T1000 (cell line): ENCODE measurements at regions not wholly inside any gene's neighbourhood (a gene's known extent, or its start where the extent isn't known, plus 50 kb on each side); places are given as distances from the start of the nearest gene placed in this dataset.

ENCODE experiments used
- DNase-seq: peaks from one replicate; lab custom pipeline; 2025; ENCODE audit warnings: mixed read lengths; lab: John Stamatoyannopoulos, UW

DNA sequence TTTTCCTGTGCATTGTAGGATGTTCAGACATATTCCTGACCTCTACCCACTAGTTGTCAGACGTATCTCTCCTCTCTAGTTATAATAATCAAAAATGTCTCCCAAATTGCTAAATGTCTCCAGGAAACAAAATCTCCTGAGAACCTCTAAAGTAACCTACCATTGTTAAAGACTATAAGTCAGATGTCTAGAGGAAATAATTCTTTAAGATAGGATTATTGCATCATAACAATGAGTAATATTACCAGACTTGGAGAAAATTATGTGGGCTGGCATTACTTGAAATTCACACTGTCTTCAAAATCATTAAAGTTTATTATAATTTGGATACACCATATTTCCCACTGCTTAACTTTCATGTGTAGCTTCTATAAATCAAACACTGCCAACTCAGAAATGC, 643.0 kb upstream of the ADGRL2 start:
- no peak for DNase-seq

- DNase-seq = no peak
Measured at GRCh38 chr1:81156887-81157286, 643.8 kb upstream of the ADGRL2 start.

DNA sequence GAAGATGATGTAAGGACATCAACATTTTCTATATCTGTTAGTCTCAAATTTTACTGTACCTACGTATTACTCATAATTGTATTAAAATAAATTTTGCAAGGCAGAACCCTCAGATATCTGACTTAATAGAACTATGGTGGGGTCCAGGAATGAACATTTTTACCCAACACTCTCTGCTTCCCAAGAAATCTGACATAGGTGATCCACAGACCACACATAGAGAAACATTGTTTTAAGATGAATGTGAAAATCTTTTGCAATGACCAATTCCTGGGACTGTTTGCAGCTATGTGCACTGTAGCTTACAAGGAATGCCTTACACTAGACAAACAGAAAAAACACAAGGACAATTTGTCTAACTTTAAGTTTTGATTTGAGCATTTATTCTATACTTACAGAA, 645.6 kb upstream of the ADGRL2 start:
- DNase-seq = no peak

- no peak for DNase-seq
Measured at GRCh38 chr1:81151206-81151605, 649.5 kb upstream of the ADGRL2 start.

DNA sequence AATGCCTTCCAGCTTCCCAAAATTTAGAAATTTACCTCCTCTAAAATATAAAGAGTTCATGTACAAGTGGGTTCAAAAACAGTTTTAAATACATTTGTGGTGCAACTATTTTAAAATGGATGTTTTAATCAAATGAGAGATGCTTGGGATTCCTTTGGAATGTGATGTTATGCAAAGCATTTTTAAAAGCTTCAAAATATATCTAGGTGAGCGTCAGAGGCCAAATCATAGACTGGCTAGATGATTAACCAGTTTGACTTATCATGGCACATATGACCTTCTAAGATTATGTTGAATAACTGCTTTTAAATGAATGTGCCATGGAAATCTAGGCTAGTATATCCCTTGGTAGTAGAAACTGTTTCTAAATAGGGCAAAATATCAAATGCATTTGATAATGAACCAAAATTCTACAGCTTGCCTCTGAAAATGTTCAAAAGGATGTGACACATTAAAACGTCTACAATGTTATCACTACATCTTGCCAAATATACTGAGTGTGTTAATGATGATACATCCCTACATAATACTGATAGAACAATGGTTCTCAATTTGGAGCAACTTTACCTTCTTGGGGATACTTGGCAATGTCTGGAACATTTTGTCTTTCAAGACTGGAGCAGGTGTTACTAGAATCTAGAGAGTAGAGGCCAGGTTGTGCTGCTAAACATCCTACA, 650.9 kb upstream of the ADGRL2 start:
- no peak for DNase-seq

DNA sequence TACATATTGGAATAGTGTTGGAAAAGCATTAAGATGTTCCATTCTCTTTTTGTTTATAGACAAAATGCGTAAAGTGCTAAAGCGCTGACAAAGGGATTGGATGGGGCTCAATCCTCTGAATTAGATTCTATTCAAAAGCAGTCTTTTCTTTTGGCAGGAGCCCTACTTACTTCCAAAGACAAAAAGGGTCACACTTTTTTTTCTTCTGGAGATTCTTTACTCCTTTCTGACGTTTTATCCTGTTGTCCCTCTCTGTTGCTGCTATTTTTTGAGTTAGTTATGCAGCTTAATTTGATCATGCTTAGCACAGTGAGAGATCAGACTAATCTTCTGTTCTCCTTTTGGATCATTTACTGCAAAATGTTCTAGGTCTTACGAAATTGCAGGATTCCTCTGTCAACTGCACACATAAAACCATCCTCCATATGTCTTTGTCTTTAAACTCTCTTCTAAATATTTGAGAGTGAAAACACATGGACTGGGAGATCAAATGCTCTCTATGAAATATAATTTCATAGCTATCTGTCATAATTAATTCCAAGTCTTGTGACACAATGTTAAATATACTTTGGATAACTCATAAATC, 656.4 kb upstream of the ADGRL2 start:
- DNase-seq = no peak

GRCh38 chr1:81142099-81142826, 658.5 kb upstream of the ADGRL2 start:
- no peak for DNase-seq

- DNase-seq = no peak
Measured at GRCh38 chr1:81135524-81135923, 665.2 kb upstream of the ADGRL2 start.

- no peak for DNase-seq
Measured at GRCh38 chr1:81129776-81130175, 671.0 kb upstream of the ADGRL2 start.

GRCh38 chr1:81129366-81129765, 671.4 kb upstream of the ADGRL2 start:
- no peak for DNase-seq

DNA sequence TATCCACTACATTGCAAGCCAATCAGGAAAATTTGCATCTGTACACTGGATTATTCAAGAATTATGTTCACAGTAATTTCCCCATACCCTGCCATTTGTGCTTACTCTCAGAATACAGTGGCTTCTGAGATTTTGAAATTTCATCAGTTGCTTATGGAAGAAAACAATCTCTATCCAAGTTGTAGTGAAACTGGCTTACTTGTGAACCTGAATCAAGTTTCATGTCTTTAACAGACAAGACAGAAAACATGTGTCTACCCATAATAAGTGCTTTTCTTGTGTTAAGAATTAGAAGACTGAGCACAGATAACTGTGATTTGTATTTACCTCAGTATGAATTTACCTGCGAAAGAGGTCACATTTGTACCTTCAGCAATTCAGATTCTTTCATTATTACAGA, 672.7 kb upstream of the ADGRL2 start:
- no peak for DNase-seq

- no peak for DNase-seq
Measured at GRCh38 chr1:81126989-81127581, 673.6 kb upstream of the ADGRL2 start.

GRCh38 chr1:81125672-81126071, 675.1 kb upstream of the ADGRL2 start:
- no peak for DNase-seq

DNA sequence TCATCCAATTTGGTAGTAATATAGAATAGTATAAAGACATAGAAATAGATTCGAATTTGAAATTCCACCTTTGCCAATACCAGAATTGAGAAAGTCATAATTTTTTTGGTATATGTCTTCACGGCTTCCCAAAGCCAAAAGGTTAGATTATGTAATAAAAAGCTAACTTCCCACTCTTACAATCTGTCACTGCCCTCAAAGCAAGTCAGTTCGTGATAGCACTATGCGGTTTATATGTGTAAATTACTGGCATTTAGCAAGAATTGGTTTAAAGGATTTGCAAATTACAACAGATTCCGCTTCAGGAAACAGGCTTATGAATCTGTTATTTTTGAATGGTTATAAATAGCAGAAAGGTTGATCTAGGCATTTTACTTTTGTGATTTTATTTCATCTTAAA, 679.4 kb upstream of the ADGRL2 start:
- no peak for DNase-seq

DNA sequence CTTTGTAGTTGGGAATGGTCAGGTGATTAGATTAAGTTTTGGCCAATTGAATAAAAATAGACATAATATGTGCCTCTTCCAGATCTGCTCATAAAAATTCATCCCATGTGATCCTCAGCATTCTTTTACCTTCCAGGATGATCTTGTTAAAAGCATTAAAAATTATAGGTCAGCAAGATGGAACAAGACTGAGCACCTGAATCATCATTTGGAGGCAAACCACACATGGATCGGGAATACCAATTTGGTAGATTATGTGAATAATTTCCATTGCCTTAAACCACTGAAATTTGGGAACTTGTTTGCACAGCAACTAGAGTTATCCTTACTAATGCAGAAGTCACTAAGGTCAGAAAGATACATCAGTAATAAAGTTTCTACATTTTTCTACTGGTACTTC, 681.4 kb upstream of the ADGRL2 start:
- no peak for DNase-seq

DNA sequence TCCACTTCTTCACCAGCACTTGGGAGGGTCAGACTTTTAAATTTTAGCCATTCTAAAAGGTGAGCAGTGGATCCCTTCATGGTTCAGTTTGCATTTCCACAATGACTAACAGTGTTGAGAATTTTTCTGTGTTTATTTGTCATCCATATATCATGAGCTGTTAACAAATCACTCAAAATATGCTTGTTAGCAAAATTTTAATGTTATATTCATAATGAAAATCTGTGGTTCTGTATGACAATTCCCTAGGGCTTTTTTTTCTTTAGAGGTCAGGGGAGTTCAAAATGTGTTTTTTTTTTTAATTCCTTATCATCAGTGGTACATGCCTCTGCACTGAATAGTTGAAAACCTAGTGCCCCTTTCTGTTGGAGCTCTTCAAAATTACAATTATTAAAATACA, 682.2 kb upstream of the ADGRL2 start:
- DNase-seq = no peak

GRCh38 chr1:81115422-81115821, 685.3 kb upstream of the ADGRL2 start:
- no peak for DNase-seq

DNA sequence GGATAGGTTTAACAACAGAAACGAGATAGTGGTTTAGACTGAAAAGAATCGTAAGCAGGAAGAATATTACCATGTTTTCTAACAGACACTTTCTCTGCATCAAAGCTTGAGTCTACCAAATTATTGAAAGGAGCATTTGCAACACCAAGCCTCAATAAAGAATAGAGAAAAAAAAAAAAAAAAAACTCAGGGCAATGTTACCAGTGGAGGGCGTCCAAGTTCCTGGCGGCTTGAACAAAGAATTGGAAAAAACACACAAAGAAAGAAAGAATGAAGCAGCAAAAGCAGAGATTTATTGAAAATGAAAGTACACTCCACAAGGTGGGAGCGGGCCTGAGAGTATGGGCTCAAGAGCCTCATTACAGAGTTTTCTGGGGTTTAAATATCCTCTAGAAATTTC, 686.5 kb upstream of the ADGRL2 start:
- DNase-seq = no peak

- DNase-seq = no peak
Measured at GRCh38 chr1:81113688-81114087, 687.0 kb upstream of the ADGRL2 start.

DNA sequence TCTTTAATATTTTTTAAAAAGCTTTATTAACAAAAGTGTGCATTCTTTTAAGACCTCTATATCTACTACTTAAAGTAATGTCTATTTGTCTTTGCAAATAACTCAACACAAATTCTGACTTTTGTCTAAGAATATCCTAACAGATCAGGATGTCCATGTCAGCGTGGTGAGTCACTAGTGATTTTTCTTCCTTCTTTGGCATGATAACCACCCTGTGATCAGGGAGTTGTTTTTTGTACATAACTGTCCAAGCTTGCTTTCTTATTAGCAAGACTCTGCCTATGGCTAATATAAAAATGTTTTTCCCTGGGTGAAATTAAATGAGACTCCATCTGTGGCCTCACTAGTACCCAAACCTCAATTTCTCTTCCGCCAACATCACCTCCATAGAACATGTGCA, 688.9 kb upstream of the ADGRL2 start:
- no peak for DNase-seq

GRCh38 chr1:81109038-81109437, 691.7 kb upstream of the ADGRL2 start:
- DNase-seq = no peak

DNA sequence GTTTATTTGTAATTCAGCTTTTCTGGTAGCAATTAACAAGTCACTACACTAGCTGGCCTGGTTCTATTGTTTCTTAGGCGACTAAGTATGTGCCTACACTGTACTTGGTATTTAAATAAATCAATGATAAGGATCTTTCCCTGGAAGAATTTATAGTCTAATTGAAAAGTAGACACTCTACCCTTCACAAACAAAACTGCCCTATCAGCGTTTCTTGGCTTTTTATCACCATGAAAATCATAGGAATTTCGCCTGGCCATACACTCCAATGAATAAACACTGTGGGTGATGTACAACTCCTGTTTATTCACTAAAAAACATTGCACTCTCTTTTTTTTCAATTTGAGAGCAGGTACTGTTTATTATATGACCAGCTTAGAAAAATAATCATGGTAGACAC, 702.9 kb upstream of the ADGRL2 start:
- DNase-seq = no peak

- no peak for DNase-seq
Measured at GRCh38 chr1:81073580-81073979, 727.2 kb upstream of the ADGRL2 start.
